ENCODE measurements at regions not wholly inside any gene's neighbourhood (a gene's known extent, or its start where the extent isn't known, plus 50 kb on each side); places are given as distances from the start of the nearest gene placed in this dataset.
"Not testable (repeated sequence)": the region's sequence is repeated elsewhere in the genome, so short reads cannot be mapped to it uniquely, and the experiment has no call there.

- no peak for DNase-seq
These were observed 368.3 kb upstream of the GJE1 start for GRCh38 chr6:141764388-141764787.

GRCh38 chr6:141758430-141758829 lies 374.3 kb upstream of the GJE1 start:
- DNase-seq, result no peak

GRCh38 chr6:141753180-141753579 lies 379.5 kb upstream of the GJE1 start:
- no peak for DNase-seq

- peak; percentile 12 for DNase-seq
These were observed 380.0 kb upstream of the GJE1 start for GRCh38 chr6:141752677-141753076.

- DNase-seq, result not testable (repeated sequence)
These were observed 386.4 kb upstream of the GJE1 start for GRCh38 chr6:141746324-141746723.

- DNase-seq, result peak; percentile 4
These were observed 387.8 kb upstream of the GJE1 start for GRCh38 chr6:141744971-141745370.

- DNase-seq, result peak; percentile 20
These were observed 388.4 kb upstream of the GJE1 start for GRCh38 chr6:141744194-141744925.

- no peak for DNase-seq
These were observed 396.6 kb upstream of the GJE1 start for GRCh38 chr6:141736104-141736503.

GRCh38 chr6:141735126-141735525 lies 397.6 kb upstream of the GJE1 start:
- DNase-seq, result no peak

GRCh38 chr6:141734071-141734840 lies 398.5 kb upstream of the GJE1 start:
- DNase-seq, result no peak

- no peak for DNase-seq
These were observed 403.6 kb upstream of the GJE1 start for GRCh38 chr6:141729146-141729545.

GRCh38 chr6:141728330-141728729 lies 404.4 kb upstream of the GJE1 start:
- no peak for DNase-seq

GRCh38 chr6:141726248-141726647 lies 406.5 kb upstream of the GJE1 start:
- DNase-seq, result no peak

- DNase-seq, result no peak
These were observed 408.0 kb upstream of the GJE1 start for GRCh38 chr6:141724731-141725130.

GRCh38 chr6:141719476-141719875 lies 413.2 kb upstream of the GJE1 start:
- DNase-seq, result no peak

- no peak for DNase-seq
These were observed 427.3 kb upstream of the GJE1 start for GRCh38 chr6:141705431-141705830.

GRCh38 chr6:141704151-141704550 lies 428.6 kb upstream of the GJE1 start:
- DNase-seq, result no peak

- no peak for DNase-seq
These were observed 431.0 kb upstream of the GJE1 start for GRCh38 chr6:141701732-141702131.

- no peak for DNase-seq
These were observed 431.9 kb upstream of the GJE1 start for GRCh38 chr6:141700819-141701218.

- DNase-seq, result no peak
These were observed 443.8 kb upstream of the GJE1 start for GRCh38 chr6:141688916-141689315.

GRCh38 chr6:141685416-141685815 lies 447.3 kb upstream of the GJE1 start:
- DNase-seq, result no peak

- DNase-seq, result no peak
These were observed 450.3 kb upstream of the GJE1 start for GRCh38 chr6:141682391-141682790.

- DNase-seq, result peak; percentile 24
These were observed 455.0 kb upstream of the GJE1 start for GRCh38 chr6:141677598-141678211.

- DNase-seq, result no peak
These were observed 456.8 kb upstream of the GJE1 start for GRCh38 chr6:141675957-141676356.

Measured in RPMI8226 (cell line).